Pancreas (tissue), 10 donors: ENCODE measurements at regions not wholly inside any gene's neighbourhood (a gene's known extent, or its start where the extent isn't known, plus 50 kb on each side); places are given as distances from the start of the nearest gene placed in this dataset.

Experiments used
- ATAC-seq, 4 donors: fragments of 200-7000 bp; cut with Tn5 transposase; one replicate each; pipeline versions ENCODE4 v1.8.0 to v1.9.1; 2020; ENCODE audit warnings: mild to moderate bottlenecking in 4 of 4, moderate library complexity in 4 of 4
- DNase-seq, 6 donors: peaks; one replicate each; pipeline ENCODE4 v3.0.0-alpha.2; 2020
- FAIRE-seq: peaks from 2 replicates; lab custom pipeline; 2012; peaks lifted over from hg19 to GRCh38; lab: Jason Lieb, UNC
- H3K27ac ChIP-seq, 4 donors: fragments of 200-600 bp; sonication (generic); 1 replicate in 3 of 4; 2 replicates in 1 of 4; pipeline versions ENCODE4 v1.5.0 to v1.8.0; 2020
- H3K27me3 ChIP-seq, 4 donors: fragments of 200-600 bp; one replicate each; pipeline ENCODE4 v1.8.0; 2021
- H3K36me3 ChIP-seq, 3 donors: fragments of 200-600 bp; sonication (generic) in 1 of 3; one replicate each; pipeline versions ENCODE4 v1.5.0 to v1.8.0; 2020 to 2021
- H3K4me1 ChIP-seq, 3 donors: fragments of 200-600 bp; one replicate each; pipeline ENCODE4 v1.8.0; 2021
- H3K4me3 ChIP-seq, 4 donors: fragments of 200-600 bp; sonication (generic) in 2 of 4; one replicate each; pipeline versions ENCODE4 v1.5.0 to v1.8.0; 2020 to 2021
- H3K9me3 ChIP-seq, 4 donors: fragments of 200-600 bp; one replicate each; pipeline ENCODE4 v1.8.0; 2021
- WGBS, 2 donors: extraction: QIAGEN DNeasy Blood & Tissue Kit; methylation state at CpG; one replicate each; pipeline ENCODE4 v1.1.7; 2013; 5-methylcytosine and 5-hydroxymethylcytosine counted together
- intact Hi-C, 3 donors: fragments of 100-400 bp; cut with DNase I; formaldehyde crosslinking; loops; one replicate each; pipeline versions ENCODE4 v1.11.1 to v1.14.2; 2022
- TF ChIP-seq, protein P1 (sequence below), 4 donors: fragments of 200-600 bp; sonication (generic) in 3 of 4; IDR thresholded peaks; one replicate each; pipeline versions ENCODE4 v1.5.0 to v1.8.0; 2021; ENCODE audit warnings: antibody characterized with exemption in 4 of 4
- donor health status: healthy with polysubstance abuse.
- donor health status: DM: no; HTN: no; CAD: no; lungs with moderate emphysema.
- donor health status: DM: no; HTN: no; CAD: no.
- donor health status: control.
- donor health status: control.
- donor health status: Bipolar disorder and iron deficiency.
- donor health status: DM: yes; HTN: yes; CAD: no.
- donor health status: DM: no; HTN: no; CAD: no.
- donor health status: DM: no; HTN: no; CAD: no.
- donor health status: DM: yes; HTN: yes; CAD: no.

GRCh38 chr12:124100572-124101178 lies 127.7 kb downstream of the ZNF664 start:
- TF ChIP-seq, protein P1, sequence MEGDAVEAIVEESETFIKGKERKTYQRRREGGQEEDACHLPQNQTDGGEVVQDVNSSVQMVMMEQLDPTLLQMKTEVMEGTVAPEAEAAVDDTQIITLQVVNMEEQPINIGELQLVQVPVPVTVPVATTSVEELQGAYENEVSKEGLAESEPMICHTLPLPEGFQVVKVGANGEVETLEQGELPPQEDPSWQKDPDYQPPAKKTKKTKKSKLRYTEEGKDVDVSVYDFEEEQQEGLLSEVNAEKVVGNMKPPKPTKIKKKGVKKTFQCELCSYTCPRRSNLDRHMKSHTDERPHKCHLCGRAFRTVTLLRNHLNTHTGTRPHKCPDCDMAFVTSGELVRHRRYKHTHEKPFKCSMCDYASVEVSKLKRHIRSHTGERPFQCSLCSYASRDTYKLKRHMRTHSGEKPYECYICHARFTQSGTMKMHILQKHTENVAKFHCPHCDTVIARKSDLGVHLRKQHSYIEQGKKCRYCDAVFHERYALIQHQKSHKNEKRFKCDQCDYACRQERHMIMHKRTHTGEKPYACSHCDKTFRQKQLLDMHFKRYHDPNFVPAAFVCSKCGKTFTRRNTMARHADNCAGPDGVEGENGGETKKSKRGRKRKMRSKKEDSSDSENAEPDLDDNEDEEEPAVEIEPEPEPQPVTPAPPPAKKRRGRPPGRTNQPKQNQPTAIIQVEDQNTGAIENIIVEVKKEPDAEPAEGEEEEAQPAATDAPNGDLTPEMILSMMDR (IDR thresholded peaks at IDR 0.05): no peak
- Histone ChIP-seq H3K9me3 (no peaks in the 10 kb centered on the region), H3K36me3 (no peaks in the 10 kb centered on the region), H3K4me1 (no peaks in the 10 kb centered on the region), H3K4me3 (no peak overlapping the region), H3K27ac (no peak overlapping the region), H3K27me3 (no peaks in the 10 kb centered on the region)
- intact Hi-C loops: no loop called here
- ATAC-seq (no peak), FAIRE-seq (no peak), DNase-seq (no peak)
- WGBS, 2 donors: 85 to 88% methylated on average over 25 to 26 of the region's 26 CpGs

DNA sequence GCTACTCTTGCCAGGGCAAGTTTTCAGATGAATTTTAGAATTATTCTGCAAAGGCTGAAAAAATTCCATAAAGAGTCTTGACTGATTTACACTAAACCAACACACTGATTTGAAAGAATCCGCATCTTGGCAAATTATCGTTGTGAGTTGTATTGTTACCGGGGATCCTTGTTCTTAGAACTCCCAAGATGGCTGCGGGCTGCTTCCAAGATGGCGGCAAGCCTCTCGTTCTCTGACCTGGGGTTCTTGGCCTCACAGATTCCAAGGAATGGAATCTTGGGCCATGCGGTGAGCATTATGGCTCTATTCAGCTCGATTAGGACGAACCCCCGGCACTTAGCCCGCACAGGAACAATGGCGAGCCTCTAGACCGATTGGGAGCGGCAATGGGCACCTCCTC lies 132.5 kb downstream of the ZNF664 start:
- Histone ChIP-seq H3K27me3 (no peaks in the 10 kb centered on the region), H3K36me3 (no peaks in the 10 kb centered on the region), H3K9me3 (no peaks in the 10 kb centered on the region), H3K4me1 (no peaks in the 10 kb centered on the region), H3K27ac (no peak overlapping the region), H3K4me3 (no peak overlapping the region)
- FAIRE-seq: no peak
- intact Hi-C loops: no loop called here
- WGBS, 2 donors: 90 to 91% methylated on average over 14 of the region's 14 CpGs
- no peak for DNase-seq
- ATAC-seq: no peak
- TF ChIP-seq, protein P1 (IDR thresholded peaks at IDR 0.05): no peak

DNA sequence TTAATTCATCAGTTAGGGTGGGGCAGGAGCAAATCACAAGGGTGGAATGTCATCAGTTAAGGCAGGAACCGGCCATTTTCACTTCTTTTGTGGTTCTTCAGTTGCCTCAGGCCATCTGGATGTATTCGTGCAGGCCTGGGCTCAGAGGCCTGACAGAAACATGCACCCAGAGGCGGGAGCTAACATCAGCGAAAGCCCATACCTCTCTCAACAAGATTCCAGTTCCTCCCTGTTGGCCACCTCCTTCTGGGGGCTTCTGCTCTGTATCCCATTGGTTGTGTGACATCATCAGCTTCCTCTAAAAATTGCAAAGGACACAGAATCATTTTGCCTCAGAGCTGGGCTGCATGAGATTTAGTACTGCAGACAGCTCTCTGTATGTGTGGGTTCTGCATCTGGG lies 134.3 kb downstream of the ZNF664 start:
- H3K36me3 ChIP-seq: no peaks in the 10 kb centered on the region
- FAIRE-seq (no peak), DNase-seq (no peak), ATAC-seq (no peak)
- WGBS, 2 donors: 88 to 92% methylated on average over 4 of the region's 4 CpGs
- no peak overlapping the region for H3K27ac ChIP-seq
- no peaks in the 10 kb centered on the region for H3K27me3 ChIP-seq
- intact Hi-C loops: no loop called here
- no peaks in the 10 kb centered on the region for H3K4me1 ChIP-seq
- TF ChIP-seq, protein P1 (IDR thresholded peaks at IDR 0.05): no peak
- H3K9me3 ChIP-seq: no peaks in the 10 kb centered on the region
- H3K4me3 ChIP-seq: no peak overlapping the region

- Histone ChIP-seq H3K27me3 (no peaks in the 10 kb centered on the region), H3K36me3 (no peaks in the 10 kb centered on the region), H3K4me3 (no peak overlapping the region), H3K9me3 (no peaks in the 10 kb centered on the region), H3K4me1 (no peaks in the 10 kb centered on the region), H3K27ac (no peak overlapping the region)
- intact Hi-C loops: no loop called here
- DNase-seq: no peak
- FAIRE-seq: no peak
- 79 to 81% methylated on average over 3 of the region's 3 CpGs for WGBS, 2 donors
- ATAC-seq: no peak
- TF ChIP-seq, protein P1 (IDR thresholded peaks at IDR 0.05): no peak
These were observed 136.7 kb downstream of the ZNF664 start for GRCh38 chr12:124109760-124110159.

DNA sequence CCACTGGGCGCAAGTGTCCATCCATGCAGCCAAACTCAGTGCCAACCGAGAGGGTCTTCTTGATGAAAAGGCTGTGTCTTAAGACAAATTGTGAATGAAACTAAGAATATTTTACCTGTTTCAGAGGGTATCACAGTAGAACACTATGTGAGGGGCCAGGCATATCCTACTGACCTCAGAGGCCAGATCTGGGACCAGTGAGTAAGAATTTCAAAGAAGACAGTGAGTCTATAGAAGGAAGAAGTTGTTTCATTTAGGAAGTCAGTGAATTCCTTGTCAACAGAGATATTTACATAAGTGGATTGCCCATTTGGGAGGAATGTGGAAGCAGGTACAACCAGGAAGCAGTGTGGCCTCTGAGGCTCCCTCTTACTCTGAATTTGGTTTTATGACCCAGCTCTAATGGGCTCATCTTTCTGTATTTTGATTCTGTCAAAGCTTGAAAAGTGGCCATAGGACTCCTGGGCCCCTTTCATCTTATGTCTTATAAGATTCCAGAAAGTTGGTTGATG lies 137.4 kb downstream of the ZNF664 start:
- DNase-seq (no peak), FAIRE-seq (no peak), ATAC-seq (no peak)
- Histone ChIP-seq H3K27ac (no peak overlapping the region), H3K27me3 (no peaks in the 10 kb centered on the region), H3K9me3 (no peaks in the 10 kb centered on the region), H3K4me1 (no peaks in the 10 kb centered on the region), H3K36me3 (no peaks in the 10 kb centered on the region), H3K4me3 (no peak overlapping the region)
- WGBS, 2 donors: 95 to 98% methylated on average over 2 of the region's 2 CpGs
- TF ChIP-seq, protein P1 (IDR thresholded peaks at IDR 0.05): no peak
- intact Hi-C loops: no loop called here
